GM18505 (cell line): ENCODE measurements at regions not wholly inside any gene's neighbourhood (a gene's known extent, or its start where the extent isn't known, plus 50 kb on each side); places are given as distances from the start of the nearest gene placed in this dataset.

Experiments
- ATAC-seq: cut with Tn5 transposase; IDR thresholded peaks from one replicate; pipeline ENCODE4 v1.9.1; 2021; ENCODE audit not compliant: unreplicated experiment
- POLR2A ChIP-seq: IDR thresholded peaks from 4 replicates; pipeline ENCODE4 v1.6.1; 2011; ENCODE audit warnings: borderline replicate concordance; ENCODE audit not compliant: insufficient read depth, insufficient read length; ENCODE audit errors: extremely low read depth

DNA sequence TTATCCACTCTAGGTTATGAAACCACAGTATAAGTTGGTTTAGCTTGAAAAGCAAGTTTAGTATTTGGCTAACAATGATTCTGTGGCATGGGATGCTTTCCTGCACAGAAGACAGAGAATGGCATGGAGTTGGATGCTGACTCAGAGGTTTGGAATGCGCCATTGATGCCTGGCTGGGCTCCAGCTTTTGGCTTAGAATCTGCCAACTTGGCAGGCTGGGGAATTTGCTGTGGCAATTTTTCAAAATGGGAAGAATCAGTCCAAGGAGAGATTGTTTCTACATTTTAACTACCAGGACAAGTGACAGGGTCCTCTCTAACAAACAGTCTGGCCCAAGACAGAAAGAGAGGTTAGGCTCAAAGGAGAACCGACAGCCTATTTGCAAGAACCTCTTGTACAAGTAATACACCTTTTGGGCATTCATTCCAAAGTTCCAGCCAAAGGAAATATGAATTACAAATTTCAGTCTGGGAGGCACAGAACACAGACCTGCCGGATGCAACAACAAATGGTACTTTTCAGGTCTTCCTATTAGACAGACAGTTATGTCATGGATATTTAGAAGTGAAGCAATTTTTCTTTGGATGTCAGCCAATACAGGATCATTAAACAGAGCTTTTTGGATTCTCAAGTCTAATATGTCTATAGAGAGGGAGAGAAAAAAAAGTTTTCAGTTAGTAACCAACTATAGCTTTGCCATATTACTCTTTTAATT is 1027.7 kb downstream of the TMEM182 start:
- no peak for TF ChIP-seq POLR2A
- ATAC-seq: no peak

DNA sequence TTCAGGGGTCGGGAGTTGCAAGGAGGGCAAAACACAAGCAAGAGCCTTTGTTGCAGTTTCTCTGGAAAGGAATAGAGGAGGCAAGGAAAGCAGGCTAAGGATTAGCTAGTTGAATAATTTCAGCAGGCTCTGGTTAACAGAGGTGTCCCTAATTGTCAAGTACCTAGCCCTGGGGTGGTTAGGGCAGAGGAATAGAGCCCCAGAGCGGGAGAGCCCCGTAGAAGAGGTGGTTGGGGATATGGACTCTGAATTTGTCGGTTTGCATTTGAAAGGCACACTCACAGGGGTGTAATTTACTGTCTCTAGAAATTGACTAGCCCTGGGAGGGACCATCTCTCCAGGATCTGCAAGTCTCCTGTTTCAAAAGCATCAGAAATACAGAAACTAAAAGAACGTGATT is 1030.2 kb downstream of the TMEM182 start:
- no peak for TF ChIP-seq POLR2A
- no peak for ATAC-seq

DNA sequence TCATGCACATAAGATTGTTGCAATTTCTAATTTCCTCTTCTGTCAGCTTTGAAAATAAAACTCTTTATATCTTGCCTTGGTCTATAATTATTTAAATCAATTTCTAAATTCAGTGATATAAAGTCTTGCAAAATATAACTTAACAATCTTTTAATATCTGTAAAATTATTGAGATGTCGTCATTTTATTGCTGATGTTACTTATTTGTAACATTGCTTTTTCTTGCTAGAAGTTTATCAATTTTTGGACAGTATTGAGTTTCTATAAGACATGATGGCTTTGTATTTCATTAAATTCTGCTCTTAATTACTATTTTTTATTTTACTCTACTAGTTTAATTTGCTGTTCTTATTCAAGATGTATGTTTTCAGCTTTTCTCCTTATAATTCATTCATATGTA is 1036.5 kb downstream of the TMEM182 start:
- TF ChIP-seq POLR2A: no peak
- no peak for ATAC-seq

DNA sequence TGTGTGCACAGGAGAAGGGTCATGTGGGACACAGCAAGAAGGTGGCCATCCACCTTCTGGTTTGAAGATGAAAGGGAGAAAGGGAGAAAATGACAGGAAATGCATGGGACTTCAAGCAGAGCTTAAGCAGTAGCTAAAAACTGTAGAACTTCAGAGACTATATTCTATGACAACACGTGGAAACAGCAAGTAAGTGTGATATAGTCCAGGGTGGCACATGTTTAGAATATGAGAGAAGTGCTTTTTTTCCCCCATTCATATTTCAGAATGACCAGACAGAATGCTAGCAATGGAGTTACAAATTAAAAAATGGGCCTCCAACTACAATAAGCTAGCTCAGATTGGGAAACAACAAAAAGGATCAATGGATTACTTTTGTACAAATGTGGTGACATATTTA is 1042.2 kb downstream of the TMEM182 start:
- TF ChIP-seq POLR2A: no peak
- no peak for ATAC-seq

DNA sequence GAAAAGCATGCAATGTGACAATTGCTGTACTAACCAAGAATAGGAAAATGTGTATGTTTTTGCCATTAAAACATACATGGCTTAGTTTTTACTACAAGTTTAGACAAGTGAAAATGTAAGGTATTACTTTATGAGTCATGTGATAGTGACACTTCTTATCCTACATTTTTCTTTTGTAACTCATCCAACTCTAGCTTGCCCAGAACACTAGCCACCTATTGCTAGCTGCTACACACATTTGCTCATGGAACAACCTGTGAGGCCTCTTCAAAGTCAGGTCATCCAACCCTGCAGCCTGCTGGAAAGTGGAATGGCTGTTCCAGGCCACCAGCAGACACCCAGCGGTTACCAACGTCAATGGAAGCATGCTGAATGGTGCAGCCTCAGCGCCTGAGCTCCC is 1043.9 kb downstream of the TMEM182 start:
- no peak for TF ChIP-seq POLR2A
- ATAC-seq: no peak

DNA sequence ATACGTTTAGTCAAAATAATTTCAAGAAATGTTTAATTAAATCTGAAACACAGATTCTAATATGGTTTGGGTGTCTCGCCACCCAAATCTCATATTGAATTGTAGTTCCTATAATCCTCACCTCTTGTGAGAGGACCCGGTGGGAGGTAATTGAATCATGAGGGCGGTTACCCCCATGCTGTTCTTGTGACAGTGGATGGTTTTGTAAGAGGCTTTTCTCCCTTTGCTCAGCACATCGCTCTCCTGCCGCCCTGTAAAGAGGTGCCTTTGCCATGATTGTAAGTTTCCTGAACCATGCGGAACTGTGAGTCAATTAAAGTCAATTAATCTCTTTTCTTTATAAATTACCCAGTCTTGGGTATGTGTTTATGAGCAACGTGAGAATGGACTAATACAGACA is 1045.1 kb upstream of the POU3F3 start:
- no peak for TF ChIP-seq POLR2A
- no peak for ATAC-seq

DNA sequence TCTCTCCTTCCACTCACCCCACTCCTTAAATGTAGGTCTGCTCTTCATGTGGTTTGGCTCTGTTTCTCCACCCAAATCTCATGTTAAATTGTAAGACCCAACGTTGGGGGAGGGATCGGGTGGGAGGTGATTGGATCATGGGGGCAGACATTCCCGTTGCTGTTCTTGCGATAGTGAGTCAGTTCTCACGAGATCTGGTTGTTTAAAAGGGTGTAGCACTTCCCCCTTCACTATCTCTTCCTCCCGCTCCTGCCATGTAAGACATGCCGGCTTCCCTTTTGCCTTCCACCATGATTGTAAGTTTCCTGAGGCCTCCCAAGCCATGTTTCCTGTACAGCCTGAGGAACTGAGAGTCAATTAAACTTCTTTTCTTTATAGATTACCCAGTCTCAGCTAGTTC is 1044.5 kb upstream of the POU3F3 start:
- no peak for TF ChIP-seq POLR2A
- no peak for ATAC-seq

DNA sequence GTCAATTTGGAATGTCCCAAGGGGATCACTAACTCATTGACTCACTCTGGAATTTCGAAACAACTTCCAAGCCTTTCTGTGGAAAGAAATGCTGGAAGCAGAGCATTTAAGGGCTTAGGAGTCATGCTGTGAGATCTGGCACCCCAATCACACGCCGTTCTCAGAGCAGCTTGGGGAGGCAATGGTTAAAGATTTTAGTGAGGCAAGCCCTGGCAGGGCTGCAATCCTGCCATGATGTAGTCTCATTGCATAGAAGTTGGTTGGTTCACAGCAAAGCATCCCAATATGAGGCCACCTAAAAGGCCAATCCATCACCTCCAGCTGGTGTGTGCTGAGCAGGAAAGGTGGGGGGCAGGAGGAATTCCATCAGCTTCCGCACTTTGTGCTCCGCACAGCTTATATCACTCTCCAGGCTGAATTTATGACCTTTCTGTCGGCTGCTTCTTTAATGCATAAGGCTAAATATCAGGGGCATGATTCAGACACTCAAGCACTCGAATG is 1043.9 kb upstream of the POU3F3 start:
- TF ChIP-seq POLR2A: no peak
- ATAC-seq: no peak

DNA sequence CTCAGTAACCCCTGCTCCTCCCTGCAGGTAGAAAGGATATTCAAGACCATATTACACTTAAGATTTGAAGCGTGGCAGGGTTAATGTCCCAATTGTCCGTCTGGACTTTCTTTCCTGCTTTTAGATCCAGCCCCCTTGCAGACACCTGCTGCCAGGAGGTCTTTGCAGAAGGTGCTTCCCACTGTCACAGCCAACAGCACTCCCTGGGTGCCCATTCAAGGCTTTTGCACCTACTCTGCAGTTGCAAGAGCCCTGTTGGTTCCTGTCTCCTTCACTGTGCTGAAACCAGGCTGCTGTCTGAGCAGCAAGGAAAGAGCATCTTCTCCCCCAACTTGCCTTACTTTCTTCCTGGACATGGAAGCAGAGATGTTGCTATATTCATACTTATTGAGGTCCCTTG is 1043.0 kb upstream of the POU3F3 start:
- ATAC-seq: no peak
- no peak for TF ChIP-seq POLR2A

DNA sequence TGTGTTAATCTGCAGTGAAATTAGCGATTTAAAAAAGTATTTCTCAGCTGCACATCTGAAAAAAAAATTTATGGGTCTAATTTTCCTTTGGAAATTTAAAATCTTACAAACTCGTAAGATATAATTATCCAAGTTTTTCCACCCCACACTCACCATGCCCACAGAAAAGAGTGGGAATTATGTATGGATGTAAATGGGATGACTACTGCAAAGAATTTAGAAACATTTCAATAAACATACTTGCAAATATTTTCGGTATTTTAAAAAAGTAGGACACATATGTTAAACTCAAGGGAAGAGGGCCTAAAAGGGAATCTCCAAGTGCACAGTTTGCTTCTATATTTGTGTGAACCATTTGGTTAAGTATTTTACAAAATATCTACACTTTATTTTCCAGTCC is 1039.9 kb upstream of the POU3F3 start:
- no peak for ATAC-seq
- no peak for TF ChIP-seq POLR2A

DNA sequence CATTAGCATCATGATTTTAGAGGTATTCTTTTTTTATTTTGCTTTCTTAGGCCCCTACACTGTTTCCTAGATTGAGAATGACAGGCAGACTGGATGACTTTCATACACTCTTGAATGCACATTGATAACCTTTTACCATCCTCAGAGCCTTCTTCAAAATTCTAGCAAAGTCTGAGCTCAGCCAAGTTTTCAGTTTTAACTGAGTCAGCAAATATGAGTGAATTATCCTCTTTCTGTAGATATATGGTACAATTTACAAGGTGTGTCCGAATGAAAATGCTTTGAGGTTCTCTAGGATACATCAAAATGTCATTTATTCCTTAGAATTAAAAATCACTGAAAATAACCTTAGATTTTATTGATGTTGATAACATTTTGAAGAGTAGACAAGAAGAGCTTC is 1038.2 kb upstream of the POU3F3 start:
- no peak for ATAC-seq

DNA sequence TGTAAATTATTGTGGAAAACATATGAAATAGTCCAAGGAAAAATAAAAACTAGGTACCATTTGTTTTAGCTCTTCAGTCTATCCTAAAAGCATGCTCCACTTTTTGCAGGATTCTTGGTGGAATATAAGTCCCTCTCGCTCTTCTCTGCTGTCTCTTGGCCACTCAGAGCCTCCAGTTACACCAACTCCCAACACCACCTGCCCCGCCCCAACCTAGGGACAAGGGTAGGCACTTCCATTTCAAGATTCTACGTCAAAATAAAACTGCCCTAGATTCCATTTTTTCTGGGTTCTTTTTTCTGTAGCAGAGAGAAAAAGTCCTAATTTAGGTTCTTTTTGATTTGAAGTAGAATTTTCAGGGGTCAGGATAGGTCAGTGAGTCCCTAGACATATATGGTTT is 1036.2 kb upstream of the POU3F3 start:
- no peak for TF ChIP-seq POLR2A

More for the DNA sequence above, 1038.2 kb upstream of the POU3F3 start:
- no peak for TF ChIP-seq POLR2A

DNA sequence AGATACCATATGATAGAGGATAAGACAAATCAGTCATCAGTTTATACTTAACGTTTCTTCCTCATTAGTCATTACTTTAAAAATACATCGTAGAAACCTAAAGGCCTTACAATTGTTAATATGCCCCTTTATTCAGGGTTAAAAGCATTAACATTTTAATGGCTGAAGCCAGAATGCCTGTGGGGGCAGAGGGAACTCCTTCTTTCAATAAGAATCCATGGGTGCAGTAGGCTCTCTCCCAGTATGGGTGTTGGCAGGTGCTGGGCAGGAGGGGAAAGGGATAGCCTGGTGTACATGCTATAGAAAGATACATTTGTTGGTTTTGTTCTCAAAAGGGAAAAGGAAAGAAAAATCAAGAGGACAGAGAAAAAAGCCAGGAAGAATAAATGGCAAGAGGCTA is 1035.7 kb upstream of the POU3F3 start:
- no peak for TF ChIP-seq POLR2A
- ATAC-seq: no peak

More for the DNA sequence above, 1036.2 kb upstream of the POU3F3 start:
- no peak for ATAC-seq

DNA sequence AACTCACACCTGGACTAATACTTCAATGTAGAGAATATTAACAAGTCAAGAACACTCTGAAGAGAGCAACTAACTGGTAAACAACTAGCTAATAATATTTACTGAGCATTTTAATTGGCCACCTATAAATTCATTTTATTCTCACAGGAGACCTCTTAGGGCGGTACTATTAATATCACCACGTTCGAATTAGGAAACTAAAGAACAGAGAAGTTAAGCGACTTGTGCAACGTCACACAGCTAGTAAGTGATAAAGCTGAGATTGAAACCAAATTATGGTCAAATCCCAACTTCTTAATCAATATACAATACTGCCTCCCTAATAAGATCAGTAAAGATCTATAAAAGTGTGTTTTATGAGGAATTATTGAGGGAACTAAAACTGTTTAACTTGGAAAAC is 1034.3 kb upstream of the POU3F3 start:
- TF ChIP-seq POLR2A: no peak

DNA sequence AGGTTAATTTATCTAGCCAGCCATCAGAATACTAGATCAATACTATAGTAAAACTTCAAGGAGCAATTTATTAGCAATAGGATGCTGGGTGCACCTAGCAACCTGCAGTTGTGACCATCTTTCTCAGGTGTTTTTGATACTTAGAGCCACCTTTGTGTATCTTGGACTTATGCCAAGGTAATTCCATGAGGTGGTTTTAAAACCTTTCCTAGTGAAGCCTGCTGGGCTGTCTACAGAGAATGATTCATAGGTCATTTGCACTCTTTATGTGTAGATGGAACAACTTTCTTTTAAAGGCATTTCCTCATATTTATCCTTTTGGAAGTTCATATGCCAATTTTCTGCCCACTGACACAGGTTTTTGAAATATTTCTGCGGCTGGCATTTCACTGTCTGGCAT is 1030.1 kb upstream of the POU3F3 start:
- no peak for ATAC-seq
- TF ChIP-seq POLR2A: no peak

More for the DNA sequence above, 1034.3 kb upstream of the POU3F3 start:
- ATAC-seq: no peak
